ENCODE measurements at regions not wholly inside any gene's neighbourhood (a gene's known extent, or its start where the extent isn't known, plus 50 kb on each side); places are given as distances from the start of the nearest gene placed in this dataset.

- TF ChIP-seq CTCF (IDR thresholded peaks at IDR 0.05) (no peak), POLR2A (IDR thresholded peaks at IDR 0.05) (no peak), POLR2AphosphoS5 (IDR thresholded peaks at IDR 0.05) (no peak)
Observed at GRCh38 chr5:11998397-11998796, 94.2 kb upstream of the CTNND2 start.

All from breast epithelium (tissue), 3 donors.